ENCODE measurements at regions not wholly inside any gene's neighbourhood (a gene's known extent, or its start where the extent isn't known, plus 50 kb on each side); places are given as distances from the start of the nearest gene placed in this dataset.

DNA sequence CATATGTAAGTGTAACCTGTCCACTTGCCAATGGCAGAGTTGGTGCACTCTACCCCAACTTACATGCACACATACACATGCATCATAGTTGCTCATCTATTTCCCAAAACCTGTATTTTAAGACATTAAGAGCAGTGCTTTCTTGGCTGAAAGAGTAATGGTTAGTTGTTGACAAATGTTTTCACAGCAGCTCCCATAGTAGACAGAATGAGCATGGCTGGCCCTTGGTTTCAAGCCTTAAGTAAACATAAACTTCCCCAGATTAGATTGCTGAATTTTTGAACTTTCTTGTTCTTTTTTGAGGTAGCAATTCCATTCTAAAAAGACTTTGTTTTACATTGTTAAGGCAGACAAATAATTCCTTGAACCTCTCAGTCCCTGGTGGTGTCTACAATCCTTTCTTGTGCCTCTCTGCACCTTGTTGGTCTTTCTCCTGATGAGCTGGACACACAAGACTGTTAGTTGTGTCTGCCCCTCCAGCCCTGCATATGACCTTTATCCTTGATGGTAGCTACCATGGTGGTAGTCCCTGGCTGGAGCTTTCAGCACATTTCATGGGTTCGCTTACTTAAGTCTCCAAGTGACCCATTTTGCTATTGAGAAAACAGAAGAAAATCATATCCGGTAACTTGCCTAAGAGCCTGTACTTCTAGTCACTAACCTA lies 580.1 kb upstream of the ID2 start:
- TF ChIP-seq POLR2A (IDR thresholded peaks at IDR 0.05; ENCODE audit: extremely low read depth, insufficient read length) (no peak), MYC (IDR thresholded peaks at IDR 0.05; ENCODE audit: low read depth, low read length) (no peak)
- TF ChIP-seq, protein P1, sequence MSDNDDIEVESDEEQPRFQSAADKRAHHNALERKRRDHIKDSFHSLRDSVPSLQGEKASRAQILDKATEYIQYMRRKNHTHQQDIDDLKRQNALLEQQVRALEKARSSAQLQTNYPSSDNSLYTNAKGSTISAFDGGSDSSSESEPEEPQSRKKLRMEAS (IDR thresholded peaks at IDR 0.05; ENCODE audit: low read depth, low read length), result no peak
- TF ChIP-seq, protein P2, sequence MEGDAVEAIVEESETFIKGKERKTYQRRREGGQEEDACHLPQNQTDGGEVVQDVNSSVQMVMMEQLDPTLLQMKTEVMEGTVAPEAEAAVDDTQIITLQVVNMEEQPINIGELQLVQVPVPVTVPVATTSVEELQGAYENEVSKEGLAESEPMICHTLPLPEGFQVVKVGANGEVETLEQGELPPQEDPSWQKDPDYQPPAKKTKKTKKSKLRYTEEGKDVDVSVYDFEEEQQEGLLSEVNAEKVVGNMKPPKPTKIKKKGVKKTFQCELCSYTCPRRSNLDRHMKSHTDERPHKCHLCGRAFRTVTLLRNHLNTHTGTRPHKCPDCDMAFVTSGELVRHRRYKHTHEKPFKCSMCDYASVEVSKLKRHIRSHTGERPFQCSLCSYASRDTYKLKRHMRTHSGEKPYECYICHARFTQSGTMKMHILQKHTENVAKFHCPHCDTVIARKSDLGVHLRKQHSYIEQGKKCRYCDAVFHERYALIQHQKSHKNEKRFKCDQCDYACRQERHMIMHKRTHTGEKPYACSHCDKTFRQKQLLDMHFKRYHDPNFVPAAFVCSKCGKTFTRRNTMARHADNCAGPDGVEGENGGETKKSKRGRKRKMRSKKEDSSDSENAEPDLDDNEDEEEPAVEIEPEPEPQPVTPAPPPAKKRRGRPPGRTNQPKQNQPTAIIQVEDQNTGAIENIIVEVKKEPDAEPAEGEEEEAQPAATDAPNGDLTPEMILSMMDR (IDR thresholded peaks at IDR 0.05; ENCODE audit: low read depth, low read length), result no peak
- DNase-seq (ENCODE audit: low read depth), result no peak
- H3K4me3 ChIP-seq (ENCODE audit: low read depth, low read length), result no peak overlapping the region

DNA sequence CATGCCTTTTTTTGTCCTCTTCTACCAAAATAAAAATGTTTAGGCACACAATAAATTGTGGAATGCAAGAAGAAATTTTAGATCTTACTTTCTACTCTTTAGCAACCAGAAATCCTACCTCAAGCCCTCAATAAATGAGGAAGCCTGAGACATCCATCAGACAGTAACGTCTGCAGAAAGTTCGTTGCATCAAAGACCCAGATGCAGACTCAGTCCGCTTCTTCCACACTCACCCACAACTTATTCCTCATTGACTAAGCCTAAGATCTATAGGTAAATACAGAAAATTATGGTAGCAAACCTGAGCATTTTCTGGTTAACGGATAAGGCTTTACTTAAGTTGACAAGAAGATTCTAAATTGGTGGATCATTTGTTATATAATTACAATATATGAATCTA lies 579.4 kb upstream of the ID2 start:
- DNase-seq (ENCODE audit: low read depth), result no peak
- TF ChIP-seq, protein P2 (IDR thresholded peaks at IDR 0.05; ENCODE audit: low read depth, low read length), result no peak
- TF ChIP-seq POLR2A (IDR thresholded peaks at IDR 0.05; ENCODE audit: extremely low read depth, insufficient read length) (no peak), MYC (IDR thresholded peaks at IDR 0.05; ENCODE audit: low read depth, low read length) (no peak)
- TF ChIP-seq, protein P1 (IDR thresholded peaks at IDR 0.05; ENCODE audit: low read depth, low read length), result no peak
- H3K4me3 ChIP-seq (ENCODE audit: low read depth, low read length), result no peak overlapping the region

DNA sequence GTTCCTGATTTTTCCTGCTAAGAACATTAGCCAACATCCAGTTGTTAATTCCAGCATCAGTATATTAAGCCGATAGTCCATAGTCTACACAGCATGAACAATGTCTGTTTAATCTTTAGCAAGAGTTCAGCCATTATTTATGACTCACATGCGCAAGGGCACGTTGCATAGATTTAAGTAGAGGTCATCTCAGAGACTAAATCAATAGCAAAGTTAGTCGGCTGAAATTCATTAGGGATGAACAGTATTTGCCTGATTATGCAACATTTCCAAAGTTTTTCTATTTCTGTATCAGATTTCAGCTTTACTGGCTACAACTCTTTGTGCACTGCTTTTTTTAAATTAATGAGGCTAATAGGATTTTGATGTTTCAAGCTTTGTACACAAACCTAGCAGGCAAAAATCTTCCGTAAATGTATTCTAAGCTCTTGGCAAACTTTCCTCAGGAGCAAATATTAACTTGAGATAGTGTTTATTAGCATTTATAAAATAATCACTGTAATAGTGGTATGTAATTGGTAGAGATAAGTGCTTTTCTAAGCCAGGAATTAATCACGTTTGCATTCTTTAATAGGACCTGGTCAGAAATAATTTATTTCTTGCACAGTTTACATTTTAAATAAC lies 578.7 kb upstream of the ID2 start:
- DNase-seq (ENCODE audit: low read depth), result no peak
- TF ChIP-seq, protein P1 (IDR thresholded peaks at IDR 0.05; ENCODE audit: low read depth, low read length), result no peak
- TF ChIP-seq MYC (IDR thresholded peaks at IDR 0.05; ENCODE audit: low read depth, low read length) (no peak), POLR2A (IDR thresholded peaks at IDR 0.05; ENCODE audit: extremely low read depth, insufficient read length) (no peak)
- TF ChIP-seq, protein P2 (IDR thresholded peaks at IDR 0.05; ENCODE audit: low read depth, low read length), result no peak
- H3K4me3 ChIP-seq (ENCODE audit: low read depth, low read length), result no peak overlapping the region

DNA sequence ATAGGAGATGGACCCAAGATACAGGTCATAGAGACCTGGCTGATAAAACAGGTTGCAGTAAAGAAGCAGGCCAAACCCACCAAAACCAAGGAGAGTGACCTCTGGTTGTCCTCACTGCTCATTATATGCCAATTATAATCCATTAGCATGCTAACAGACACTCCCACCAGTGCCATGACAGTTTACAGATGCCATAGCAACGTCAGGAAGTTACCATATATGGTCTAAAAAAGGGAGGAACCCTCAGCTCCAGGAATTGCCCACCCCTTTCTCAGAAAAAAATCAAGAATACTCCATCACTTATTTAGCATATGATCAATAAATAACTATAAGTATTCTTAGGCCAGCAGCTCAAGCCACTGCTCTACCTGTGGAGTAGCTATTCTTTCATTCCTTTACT lies 574.7 kb upstream of the ID2 start:
- no peak for DNase-seq (ENCODE audit: low read depth)
- TF ChIP-seq, protein P1 (IDR thresholded peaks at IDR 0.05; ENCODE audit: low read depth, low read length), result no peak
- TF ChIP-seq MYC (IDR thresholded peaks at IDR 0.05; ENCODE audit: low read depth, low read length) (no peak), POLR2A (IDR thresholded peaks at IDR 0.05; ENCODE audit: extremely low read depth, insufficient read length) (no peak)
- TF ChIP-seq, protein P2 (IDR thresholded peaks at IDR 0.05; ENCODE audit: low read depth, low read length), result no peak
- no peak overlapping the region for H3K4me3 ChIP-seq (ENCODE audit: low read depth, low read length)

DNA sequence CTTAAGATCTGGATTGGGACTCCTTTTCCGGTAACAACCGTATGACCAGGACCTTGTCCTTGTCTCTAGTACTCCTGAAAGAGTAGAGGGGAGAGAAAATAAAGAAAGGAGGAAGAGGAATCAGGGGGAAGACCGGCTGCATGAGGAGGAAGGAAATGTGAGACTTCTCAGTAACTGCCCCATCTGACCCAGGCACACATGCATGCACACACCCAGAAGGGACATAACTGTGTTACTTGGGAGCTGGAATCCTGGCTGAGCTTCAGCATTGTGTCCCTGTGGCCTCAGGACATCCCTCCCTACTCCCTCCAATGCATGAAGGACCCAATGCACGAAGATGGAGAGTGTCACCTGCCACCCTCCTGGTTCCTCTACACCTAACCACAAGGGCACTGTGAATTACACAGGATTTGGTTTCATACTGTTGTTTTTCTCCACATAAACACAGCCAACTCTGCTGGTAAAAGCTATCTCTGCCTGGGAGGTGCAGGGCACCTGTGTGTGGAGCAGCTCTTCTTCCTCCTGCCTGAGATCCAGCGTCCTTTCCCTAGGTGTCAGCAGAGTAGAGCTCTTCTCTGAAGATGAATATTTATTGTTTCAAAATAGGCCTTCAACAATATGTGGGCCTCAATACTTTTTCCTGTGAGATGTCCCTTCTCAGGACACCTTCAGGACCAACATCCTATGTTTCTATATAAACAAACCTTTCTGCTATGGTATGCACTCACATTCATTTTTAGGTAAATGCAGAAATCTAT lies 574.1 kb upstream of the ID2 start:
- no peak for DNase-seq (ENCODE audit: low read depth)
- no peak overlapping the region for H3K4me3 ChIP-seq (ENCODE audit: low read depth, low read length)
- TF ChIP-seq, protein P2 (IDR thresholded peaks at IDR 0.05; ENCODE audit: low read depth, low read length), result no peak
- TF ChIP-seq POLR2A (IDR thresholded peaks at IDR 0.05; ENCODE audit: extremely low read depth, insufficient read length), result no peak
- TF ChIP-seq, protein P1 (IDR thresholded peaks at IDR 0.05; ENCODE audit: low read depth, low read length), result no peak
- TF ChIP-seq MYC (IDR thresholded peaks at IDR 0.05; ENCODE audit: low read depth, low read length), result no peak

Data from NB4 (cell line).